ENCODE measurements at regions not wholly inside any gene's neighbourhood (a gene's known extent, or its start where the extent isn't known, plus 50 kb on each side); places are given as distances from the start of the nearest gene placed in this dataset.

DNA sequence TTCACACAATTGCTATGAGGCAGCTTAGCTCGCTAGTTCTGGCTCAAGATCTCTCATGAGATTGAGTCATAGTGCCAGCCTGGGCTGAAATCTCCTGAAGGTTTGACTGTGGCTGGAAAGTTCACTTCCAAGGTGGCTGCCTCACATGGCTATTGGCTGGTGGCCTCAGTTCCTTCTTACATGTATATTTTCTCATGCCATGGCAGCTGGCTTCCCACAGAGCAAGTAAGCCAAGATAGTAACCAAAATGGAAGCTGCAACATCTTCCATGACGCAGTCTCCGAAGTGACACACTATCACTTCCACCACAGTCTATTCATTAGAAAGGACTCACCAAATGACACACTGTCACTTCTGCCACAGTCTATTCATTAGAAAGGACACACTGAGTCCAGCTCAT is 160.4 kb upstream of the PRDM1 start (continued):
- TF ChIP-seq FOXM1 (IDR thresholded peaks at IDR 0.05; ENCODE audit: low read depth) = no peak
- no peak for TF ChIP-seq EP300 (IDR thresholded peaks at IDR 0.05; ENCODE audit: borderline replicate concordance in 1 of 2, low read depth in 1 of 2, low read length in 1 of 2)
- TF ChIP-seq SMC3 (IDR thresholded peaks at IDR 0.05; ENCODE audit: low read depth, low read length) = no peak
- no peak for TF ChIP-seq TCF12 (IDR thresholded peaks at IDR 0.05)
- TF ChIP-seq EZH2phosphoT487 (IDR thresholded peaks at IDR 0.05; ENCODE audit: borderline replicate concordance, low read depth) = no peak
- TF ChIP-seq RCOR1 (IDR thresholded peaks at IDR 0.05; ENCODE audit: low read length) = no peak
- no peak for TF ChIP-seq TEAD4 (IDR thresholded peaks at IDR 0.05; ENCODE audit: borderline replicate concordance, insufficient read depth)

DNA sequence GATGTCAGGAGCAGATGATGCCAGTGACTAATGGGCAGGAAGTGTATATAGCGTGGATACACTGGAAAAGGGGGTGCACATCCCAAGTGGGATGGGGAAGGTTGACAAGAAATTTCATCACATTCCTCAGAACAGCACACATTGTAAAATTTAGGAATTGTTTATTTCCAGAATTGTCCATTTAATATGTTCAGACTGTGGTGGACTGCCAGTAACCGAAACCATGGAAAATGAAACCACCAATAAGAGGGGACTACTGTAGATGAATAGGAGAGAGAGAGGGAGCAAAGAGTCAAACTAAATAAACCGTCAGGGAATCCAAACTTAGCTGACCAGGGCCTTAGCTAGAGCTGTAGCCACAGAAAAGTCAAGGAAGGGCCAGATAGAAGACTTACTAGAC is 164.4 kb upstream of the PRDM1 start:
- H3K9ac ChIP-seq = no peak overlapping the region
- no peak overlapping the region for H3K27ac ChIP-seq (ENCODE audit: low read depth in 2 of 2, low read length in 1 of 2)
- peak overlapping the region; percentile 54; the same call in 1 of the 2 replicates for H2AFZ ChIP-seq (ENCODE audit: low read depth)
- H3F3A ChIP-seq (replicated peaks; ENCODE audit: insufficient read depth) = no peaks in the 10 kb centered on the region
- no peaks in the 10 kb centered on the region for H3K79me2 ChIP-seq (ENCODE audit: insufficient read depth)
- TF ChIP-seq GATA2 (CRISPR knock-in tag; IDR thresholded peaks at IDR 0.05) = no peak
- POLR2A ChIA-PET = no interaction called here
- no peak for DNase-seq
- no peaks in the 10 kb centered on the region for H3K9me3 ChIP-seq
- 0 out of 4 replicates have a peak overlapping the region, but pooled peaks of 1 of the 2 experiments have one; percentile 23 for H3K4me3 ChIP-seq (ENCODE audit: low read depth in 2 of 2, low read length in 1 of 2)
- H4K20me1 ChIP-seq (ENCODE audit: insufficient read depth) = no peaks in the 10 kb centered on the region
- 0 out of 2 replicates have a peak overlapping the region, but pooled peaks have one; percentile 21 for H3K4me2 ChIP-seq
- H3K9me2 ChIP-seq = no peaks in the 10 kb centered on the region
- no peaks in the 10 kb centered on the region for H3K4me1 ChIP-seq (ENCODE audit: control insufficient read depth in 1 of 2, insufficient read depth in 2 of 2, low read depth in 1 of 2, low read length in 1 of 2)
- CTCF ChIA-PET = no interaction called here
- H3K36me3 ChIP-seq (replicated peaks in 1 of 2; ENCODE audit: control insufficient read depth in 1 of 2, insufficient read depth in 2 of 2, low read length in 1 of 2) = no peaks in the 10 kb centered on the region
- H3K27me3 ChIP-seq (ENCODE audit: insufficient read depth) = no peaks in the 10 kb centered on the region
- 33% methylated on average over 3 of the region's 3 CpGs for WGBS (ENCODE audit: low lambda C conversion rate)

DNA sequence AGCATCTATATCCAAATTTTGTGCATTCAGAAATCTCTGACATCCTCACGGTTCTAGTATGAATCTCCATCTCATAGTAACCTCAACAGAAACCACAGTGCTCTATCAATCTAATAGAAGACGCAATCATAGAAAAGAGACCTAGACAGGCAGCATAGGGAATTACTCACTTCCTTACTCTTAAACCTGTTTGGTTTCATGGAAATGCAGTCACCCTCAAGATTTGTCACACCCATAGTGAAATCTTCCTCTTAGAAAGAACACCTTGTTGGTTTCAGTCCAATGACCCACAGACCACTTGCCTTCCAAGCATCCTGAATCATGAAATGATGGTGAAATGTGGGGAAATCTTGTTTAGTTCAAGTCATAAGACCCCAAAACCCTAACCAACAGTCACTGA is 166.1 kb upstream of the PRDM1 start:
- H3K9me2 ChIP-seq = no peaks in the 10 kb centered on the region
- 58% methylated on average over 2 of the region's 2 CpGs for WGBS (ENCODE audit: low lambda C conversion rate)
- CTCF ChIA-PET = no interaction called here

More for the DNA sequence above, 166.1 kb upstream of the PRDM1 start:
- Histone ChIP-seq H4K20me1 (ENCODE audit: insufficient read depth) (no peaks in the 10 kb centered on the region), H3K4me3 (ENCODE audit: low read depth in 2 of 2, low read length in 1 of 2) (no peak overlapping the region), H2AFZ (ENCODE audit: low read depth) (no peak overlapping the region), H3K27ac (ENCODE audit: low read depth in 2 of 2, low read length in 1 of 2) (no peak overlapping the region), H3K36me3 (replicated peaks in 1 of 2; ENCODE audit: control insufficient read depth in 1 of 2, insufficient read depth in 2 of 2, low read length in 1 of 2) (no peaks in the 10 kb centered on the region), H3F3A (replicated peaks; ENCODE audit: insufficient read depth) (no peaks in the 10 kb centered on the region), H3K4me1 (ENCODE audit: control insufficient read depth in 1 of 2, insufficient read depth in 2 of 2, low read depth in 1 of 2, low read length in 1 of 2) (no peaks in the 10 kb centered on the region), H3K79me2 (ENCODE audit: insufficient read depth) (no peaks in the 10 kb centered on the region), H3K4me2 (no peak overlapping the region), H3K27me3 (ENCODE audit: insufficient read depth) (no peaks in the 10 kb centered on the region), H3K9ac (no peak overlapping the region), H3K9me3 (no peaks in the 10 kb centered on the region)
- TF ChIP-seq, protein P1, sequence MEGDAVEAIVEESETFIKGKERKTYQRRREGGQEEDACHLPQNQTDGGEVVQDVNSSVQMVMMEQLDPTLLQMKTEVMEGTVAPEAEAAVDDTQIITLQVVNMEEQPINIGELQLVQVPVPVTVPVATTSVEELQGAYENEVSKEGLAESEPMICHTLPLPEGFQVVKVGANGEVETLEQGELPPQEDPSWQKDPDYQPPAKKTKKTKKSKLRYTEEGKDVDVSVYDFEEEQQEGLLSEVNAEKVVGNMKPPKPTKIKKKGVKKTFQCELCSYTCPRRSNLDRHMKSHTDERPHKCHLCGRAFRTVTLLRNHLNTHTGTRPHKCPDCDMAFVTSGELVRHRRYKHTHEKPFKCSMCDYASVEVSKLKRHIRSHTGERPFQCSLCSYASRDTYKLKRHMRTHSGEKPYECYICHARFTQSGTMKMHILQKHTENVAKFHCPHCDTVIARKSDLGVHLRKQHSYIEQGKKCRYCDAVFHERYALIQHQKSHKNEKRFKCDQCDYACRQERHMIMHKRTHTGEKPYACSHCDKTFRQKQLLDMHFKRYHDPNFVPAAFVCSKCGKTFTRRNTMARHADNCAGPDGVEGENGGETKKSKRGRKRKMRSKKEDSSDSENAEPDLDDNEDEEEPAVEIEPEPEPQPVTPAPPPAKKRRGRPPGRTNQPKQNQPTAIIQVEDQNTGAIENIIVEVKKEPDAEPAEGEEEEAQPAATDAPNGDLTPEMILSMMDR (IDR thresholded peaks at IDR 0.05) = no peak
- TF ChIP-seq GABPA (IDR thresholded peaks at IDR 0.05; ENCODE audit: low read depth) (no peak), RFX5 (IDR thresholded peaks at IDR 0.05; ENCODE audit: low read length) (no peak), TEAD4 (IDR thresholded peaks at IDR 0.05; ENCODE audit: borderline replicate concordance, insufficient read depth) (no peak), RCOR1 (IDR thresholded peaks at IDR 0.05; ENCODE audit: low read length) (no peak), YY1 (IDR thresholded peaks at IDR 0.05; ENCODE audit: low read depth) (no peak), MXI1 (IDR thresholded peaks at IDR 0.05; ENCODE audit: low read depth, low read length) (no peak), EZH2phosphoT487 (IDR thresholded peaks at IDR 0.05; ENCODE audit: borderline replicate concordance, low read depth) (no peak), ELF1 (IDR thresholded peaks at IDR 0.05) (no peak)
- TF ChIP-seq, protein P2, sequence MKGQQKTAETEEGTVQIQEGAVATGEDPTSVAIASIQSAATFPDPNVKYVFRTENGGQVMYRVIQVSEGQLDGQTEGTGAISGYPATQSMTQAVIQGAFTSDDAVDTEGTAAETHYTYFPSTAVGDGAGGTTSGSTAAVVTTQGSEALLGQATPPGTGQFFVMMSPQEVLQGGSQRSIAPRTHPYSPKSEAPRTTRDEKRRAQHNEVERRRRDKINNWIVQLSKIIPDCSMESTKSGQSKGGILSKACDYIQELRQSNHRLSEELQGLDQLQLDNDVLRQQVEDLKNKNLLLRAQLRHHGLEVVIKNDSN (IDR thresholded peaks at IDR 0.05; ENCODE audit: borderline replicate concordance, low read depth) = no peak
- POLR2A ChIA-PET = no interaction called here
- DNase-seq = no peak
